ENCODE measurements at regions not wholly inside any gene's neighbourhood (a gene's known extent, or its start where the extent isn't known, plus 50 kb on each side); places are given as distances from the start of the nearest gene placed in this dataset.
"Not testable (repeated sequence)": the region's sequence is repeated elsewhere in the genome, so short reads cannot be mapped to it uniquely, and the experiment has no call there.

DNA sequence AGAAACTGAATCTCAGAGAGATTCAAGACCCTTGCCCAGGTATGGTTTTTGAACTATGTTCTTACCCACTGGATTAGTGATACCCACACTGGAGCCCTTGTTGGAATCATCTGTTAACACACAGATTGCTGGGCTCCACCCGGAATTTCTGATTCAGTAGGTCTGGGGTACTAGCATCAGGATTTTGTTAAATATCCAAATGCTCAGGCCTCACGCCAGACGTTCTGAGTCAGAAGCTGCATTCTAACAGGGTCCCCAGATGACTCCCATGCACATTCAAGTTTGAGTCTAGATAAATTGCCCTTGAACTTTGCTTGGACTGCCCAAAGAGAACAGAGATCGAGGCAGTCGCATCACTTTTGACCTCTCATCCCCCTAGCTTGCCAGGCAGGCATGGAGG, 182.0 kb upstream of the WWC1 start:
- DNase-seq: no peak

DNA sequence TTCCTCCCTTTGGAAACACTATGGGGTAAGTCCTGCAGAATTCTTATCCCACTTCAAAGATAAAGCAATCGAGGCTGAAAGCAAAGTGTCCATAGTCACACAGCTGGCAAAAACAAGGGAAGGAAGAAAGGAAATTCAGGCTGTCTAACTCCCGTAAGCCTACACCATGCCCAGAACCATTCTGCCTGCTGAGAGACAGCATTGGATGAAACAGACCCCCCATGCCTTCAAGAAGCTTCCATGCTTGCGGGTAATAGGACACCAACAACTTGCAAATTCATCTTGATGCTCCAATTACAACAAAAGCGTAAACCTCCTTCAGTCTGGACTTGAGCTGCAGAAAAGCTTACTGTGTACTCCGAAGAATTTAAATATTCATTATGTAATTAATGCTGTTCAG, 181.1 kb upstream of the WWC1 start:
- DNase-seq: no peak

DNA sequence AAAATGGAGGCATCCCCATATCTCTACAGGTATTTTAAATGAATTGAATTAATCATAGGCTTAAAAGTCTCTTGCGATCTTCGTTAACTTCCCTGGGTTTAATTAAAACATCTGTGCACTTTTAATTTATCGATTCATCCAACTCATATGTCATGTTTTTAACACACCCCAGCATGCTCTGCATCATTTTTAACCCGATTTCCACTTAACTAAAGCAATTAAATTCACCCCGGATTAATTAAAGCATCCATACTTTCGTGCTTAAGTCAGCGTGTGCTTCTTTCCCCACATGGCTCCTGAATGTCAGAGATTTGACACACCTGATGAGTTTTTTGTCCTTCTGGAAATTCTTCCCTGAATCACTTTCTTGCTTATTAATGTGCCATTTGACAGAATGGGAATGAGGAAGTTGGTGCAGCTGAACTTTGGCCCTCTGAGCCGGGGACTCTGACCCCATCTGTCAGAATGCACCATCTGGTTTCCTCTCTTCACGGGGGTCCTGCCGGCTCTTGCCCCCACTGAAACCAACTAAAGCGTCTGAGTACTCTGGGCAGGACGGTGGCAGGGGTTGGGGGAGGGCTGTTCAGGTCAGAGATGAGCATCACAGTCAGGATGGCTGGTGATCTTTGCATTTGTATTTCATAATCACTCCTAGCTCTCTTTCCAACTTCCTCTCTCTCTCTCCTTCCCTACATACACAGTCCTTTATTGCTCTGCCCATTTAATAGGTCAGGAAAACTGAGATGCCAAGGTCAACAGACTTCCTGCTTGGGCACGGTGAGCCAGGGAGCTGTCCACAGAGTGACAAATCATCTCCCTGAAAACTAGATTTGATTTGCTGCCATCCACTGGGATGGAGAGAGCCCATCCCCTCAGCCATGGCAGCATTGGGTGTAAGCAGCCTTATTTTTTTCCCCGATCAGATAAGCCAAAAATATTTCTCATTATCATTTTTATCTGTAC, 180.3 kb upstream of the WWC1 start:
- DNase-seq: no peak

DNA sequence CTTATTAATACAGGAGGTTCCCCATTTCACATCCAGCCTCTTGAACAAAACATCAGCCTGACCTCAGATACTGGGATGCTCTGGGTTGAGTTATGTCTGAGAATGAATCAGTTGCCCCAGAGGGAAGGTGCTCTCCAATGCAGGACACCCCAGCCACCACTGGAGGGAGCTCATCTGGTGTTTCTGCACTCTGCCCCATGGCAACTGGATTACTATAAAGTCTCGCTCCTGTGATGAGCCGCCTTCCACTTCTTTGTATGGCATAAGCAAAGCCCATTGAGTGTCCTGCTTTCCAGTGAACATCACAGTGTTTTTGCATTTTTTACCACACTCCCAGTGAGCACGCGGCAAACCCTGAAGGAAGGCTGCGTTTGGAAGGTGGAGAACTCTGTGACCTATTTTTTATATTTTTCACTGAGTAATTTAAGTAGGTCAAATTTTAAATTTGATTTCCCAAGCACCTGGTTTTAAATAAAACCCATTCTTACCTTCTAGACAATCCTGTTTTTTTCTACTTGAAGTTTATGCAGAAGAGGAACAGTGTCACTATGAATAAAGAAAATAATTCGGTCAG, 176.9 kb upstream of the WWC1 start:
- DNase-seq: no peak

DNA sequence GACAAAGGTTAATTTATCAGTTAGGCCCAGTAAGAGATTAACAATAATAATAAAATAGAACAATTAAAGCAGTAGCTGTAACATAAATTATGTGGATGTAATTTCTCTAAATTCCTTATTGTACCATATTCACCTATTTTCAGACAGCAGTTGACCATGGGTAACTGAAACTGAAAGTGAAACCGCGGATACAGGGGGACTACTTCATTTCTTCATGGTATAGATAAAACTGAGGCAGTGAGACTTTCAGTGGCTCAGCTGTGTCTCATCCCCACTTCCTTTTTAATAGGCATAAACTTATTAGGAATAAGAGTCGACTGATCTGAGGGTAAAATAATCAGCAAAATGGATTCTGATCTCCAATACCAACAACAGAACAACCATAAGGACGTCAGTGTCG, 174.0 kb upstream of the WWC1 start:
- no peak for DNase-seq

DNA sequence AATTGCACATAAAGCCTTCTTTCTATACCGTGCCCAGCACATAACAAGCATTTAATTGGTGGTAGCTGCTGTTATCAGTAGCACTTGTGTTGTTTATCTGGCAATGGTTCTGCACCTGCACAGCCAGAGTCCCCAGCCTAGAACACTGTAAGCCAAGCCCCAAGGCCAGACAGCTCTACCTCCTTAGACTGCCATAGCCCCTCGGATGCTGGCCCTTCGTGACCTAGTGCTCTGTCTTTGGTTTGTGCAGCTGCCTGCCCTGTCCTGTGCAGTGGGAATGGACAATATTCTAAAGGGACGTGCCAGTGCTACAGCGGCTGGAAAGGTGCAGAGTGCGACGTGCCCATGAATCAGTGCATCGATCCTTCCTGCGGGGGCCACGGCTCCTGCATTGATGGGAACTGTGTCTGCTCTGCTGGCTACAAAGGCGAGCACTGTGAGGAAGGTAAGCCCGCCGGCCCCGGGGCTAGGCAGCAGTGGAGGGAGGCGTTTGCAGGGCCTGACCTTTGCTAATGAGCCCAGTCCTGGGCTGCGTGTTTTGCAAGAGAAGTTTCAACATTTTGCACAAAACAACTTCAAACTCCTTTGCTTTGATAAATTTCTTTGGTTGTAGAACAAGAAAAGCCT, 173.3 kb upstream of the WWC1 start:
- no peak for DNase-seq

DNA sequence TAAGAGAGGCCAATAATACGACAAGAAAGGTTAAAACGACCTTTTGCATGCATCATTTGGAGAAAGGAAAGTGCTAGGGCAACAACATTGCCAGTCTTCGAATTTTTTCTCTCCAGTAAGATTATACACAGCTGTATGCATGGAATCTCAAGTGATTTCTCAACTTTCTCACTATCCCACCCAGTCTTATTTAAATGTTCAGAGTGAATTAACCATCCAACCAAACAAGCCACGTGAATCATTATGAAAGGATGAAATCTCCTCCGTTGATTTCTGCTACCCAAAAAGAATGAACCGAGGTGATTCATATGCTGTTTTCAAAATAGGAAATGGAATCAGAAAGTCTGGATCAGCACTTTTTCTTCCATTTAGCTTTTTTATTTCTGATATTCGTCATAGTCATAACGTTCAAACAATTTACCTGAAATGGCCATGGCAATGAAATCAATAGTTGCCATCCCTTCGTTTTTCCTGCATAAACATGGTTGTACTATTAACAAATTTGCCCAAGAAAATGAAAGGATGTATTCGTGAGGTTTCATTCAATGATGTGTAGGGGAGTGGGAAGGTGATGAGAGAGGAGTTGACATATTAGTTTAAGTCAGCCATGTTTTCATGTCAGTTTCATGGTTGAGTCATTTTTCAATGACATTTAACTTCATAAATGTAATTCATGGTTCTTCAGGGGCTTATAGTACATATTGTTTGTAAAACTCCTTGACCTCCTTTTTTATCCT, 170.9 kb upstream of the WWC1 start:
- DNase-seq: no peak

DNA sequence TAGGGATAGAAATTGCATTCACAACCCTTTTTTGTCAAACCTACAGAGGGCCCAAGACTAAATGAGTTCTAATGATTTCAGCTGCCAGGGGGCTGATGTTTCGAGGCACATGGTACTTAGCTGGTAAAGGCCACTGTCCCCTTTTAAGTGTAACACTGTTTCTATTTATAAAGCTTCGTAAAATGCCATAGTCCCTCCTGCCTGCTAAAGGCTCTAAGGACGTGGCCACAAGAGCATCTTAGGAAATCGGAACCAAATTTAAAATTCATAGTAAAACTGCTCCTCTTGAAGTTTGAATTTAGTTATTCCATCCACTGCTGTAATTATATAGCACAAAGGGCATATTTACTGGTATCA, 170.3 kb upstream of the WWC1 start:
- DNase-seq: no peak

DNA sequence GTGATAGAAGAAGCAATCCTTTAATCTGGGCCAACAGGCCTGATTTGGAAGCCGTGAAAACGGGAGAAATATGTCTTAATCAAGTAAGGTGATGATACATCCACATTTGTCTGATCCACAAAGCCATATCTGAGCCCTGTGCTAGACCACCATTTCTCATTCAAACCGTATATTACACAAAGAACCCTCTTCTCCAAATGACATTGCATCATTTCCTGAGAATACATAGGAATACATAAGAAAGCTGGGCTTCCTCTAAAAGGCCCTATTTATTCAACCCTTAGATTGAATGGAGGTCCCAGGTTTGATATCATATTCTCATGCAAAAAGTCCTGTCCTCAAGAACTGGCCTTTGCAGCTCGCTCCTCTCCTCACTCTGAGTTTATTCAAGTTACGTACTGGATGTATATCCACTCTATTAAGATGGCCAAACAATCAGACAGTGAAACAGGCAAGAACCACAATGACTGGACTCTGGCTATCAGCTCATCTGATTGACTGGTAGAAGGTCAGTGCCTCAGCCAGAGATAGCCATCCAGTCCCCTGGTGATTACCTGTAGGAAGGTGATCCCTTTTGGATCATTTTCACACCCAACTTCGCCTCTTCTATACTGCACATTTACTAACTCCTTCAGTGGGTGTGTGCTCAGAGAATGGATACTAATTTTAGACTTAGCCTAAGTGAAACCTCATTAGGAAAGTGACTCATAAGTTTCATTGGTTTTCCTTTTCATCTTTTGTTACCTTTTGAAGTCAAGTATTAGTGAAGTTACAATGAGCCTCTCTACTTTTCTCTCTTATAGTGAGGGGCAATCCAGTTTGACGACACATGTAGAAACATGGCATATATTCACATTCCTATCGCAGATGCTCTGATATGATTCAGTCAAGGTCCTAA, 167.6 kb upstream of the WWC1 start:
- DNase-seq: no peak

DNA sequence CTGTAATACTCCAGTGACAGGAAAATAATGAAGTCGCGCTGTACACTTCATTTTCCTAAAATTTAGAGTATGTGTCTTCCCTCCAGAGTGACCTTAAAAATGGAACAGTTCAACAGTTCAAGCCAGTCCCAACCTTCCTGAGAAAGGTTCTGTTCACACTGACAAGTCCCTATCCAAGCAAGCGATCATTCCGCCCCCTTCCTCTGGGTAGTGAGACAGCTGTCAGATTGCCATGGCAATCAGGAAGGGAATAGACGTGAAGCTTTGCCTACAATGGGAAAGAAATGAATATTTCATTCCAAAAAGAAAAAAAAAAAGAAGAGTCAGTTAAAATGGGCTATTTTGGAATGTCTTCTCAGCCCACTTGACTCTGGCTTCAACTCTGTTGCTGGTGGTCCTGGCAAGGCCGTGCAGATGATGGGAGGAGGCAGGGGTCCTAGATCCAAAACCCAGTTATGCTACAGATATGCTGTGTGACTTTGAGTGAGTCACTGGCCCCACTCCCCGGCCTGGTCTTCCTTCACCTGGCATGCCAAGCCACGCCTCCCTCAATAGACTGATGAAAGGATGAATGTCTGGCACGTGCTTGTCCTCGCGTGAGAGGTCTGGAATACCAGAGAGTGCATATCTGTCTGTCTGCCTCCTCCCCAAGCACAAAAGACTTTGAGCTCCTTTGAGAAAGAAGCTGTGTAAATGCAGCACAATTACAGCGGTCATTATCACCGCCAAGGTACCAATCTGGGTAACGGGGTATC, 165.8 kb upstream of the WWC1 start:
- no peak for DNase-seq

DNA sequence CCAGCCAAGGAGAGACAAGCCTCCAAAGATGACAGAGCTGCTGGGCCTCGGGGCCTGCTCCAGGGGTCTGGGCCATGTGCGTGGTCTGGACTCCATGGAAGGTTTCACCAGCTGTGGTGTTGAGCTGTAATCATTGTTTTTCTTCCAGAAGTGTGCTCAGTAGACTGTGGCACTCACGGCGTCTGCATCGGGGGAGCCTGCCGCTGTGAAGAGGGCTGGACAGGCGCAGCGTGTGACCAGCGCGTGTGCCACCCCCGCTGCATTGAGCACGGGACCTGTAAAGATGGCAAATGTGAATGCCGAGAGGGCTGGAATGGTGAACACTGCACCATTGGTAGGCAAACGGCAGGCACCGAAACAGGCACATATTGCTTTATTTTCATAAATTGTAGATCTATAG, 164.8 kb upstream of the WWC1 start:
- DNase-seq: no peak

DNA sequence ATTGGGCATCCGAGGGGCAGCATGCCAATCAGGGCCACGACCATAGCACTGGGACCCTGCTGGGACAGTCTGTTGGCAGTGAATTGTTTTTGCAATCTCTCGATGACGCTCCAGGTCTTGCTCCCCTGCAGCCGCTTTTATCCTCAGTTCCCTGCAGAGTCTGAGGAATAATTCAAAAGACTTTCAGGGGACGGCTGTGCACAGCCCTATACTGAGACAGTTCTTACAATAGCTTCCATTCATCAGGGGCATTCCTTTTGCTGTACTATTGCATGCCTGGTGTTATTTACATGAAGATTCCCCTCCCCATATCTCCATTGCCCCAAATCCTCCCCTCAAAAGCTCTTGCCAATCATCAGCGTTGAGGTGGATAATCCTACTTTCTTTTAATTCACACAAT, 163.3 kb upstream of the WWC1 start:
- no peak for DNase-seq

DNA sequence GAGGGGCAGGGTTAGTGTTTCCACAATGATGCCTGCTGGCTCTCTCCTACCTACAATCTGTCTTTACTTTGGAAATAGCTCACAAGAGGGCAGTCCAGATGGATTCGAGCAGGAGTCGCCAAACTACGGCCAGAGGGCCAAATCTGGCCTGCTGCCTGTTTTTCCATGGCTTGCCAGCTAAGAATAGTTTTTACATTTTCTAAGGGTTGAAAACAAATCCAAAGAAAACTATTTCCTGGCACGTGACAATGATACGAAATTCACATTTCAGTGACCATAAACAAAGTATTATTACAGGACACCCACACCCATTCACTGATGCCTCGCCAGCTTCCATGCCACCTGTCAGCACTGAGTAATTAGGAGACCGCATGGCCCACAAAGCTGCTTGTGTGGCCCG, 162.9 kb upstream of the WWC1 start:
- DNase-seq: no peak

DNA sequence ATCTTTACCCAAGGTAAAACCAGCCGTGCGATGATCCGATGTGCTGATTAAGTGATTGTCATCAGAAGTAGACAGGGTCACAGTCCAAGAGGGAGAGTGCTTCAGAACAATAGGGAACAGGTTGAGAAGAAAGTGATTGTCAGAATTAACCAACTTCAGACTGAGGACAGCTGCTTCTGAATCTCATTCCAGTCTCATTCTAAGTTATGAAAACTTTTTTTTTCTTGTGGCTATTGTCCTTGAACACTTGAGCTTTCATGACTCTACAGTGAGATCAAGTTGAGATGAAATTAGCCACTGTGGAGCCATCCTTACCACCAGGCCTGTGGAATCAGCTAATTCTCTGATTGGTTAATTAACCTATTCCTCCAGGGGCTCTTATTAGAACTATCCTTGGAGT, 159.9 kb upstream of the WWC1 start:
- no peak for DNase-seq

DNA sequence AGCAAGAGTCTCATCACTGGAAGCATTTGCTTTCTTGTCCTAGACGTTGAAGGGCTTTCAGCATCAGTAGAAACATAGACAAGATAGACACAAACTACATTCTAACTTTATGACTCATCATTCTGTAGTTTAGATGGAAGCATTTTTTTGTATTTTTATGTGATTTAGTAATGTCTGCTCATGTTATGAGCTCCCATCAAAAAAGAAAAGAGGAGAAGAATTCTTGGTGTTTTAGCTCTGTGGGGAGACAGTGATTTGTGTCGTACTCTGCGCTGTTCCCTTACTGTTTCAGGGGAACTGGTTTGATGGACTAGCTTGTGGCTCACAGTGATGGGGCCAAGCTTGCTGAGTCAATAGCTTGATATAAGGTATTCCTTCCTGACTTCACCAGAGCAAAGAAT, 159.2 kb upstream of the WWC1 start:
- no peak for DNase-seq

DNA sequence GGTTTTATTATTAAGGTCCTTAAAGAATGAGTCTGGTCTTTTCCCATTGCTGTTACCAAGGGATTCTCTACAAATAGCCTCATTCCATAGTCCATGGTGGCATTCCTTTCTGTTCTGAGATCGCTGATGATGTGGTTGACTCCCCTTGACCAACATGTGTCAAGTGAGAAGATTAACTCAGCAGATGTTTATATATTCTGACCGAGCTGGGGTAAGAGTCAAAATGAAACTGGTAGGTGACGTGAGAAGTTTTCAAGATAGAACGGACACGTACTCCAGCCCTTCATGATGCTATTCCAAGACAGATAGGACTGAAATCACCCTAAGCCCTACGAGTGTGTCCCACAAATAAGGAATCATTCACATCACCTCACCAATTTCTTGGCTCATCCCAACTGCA, 155.5 kb upstream of the WWC1 start:
- DNase-seq: no peak

DNA sequence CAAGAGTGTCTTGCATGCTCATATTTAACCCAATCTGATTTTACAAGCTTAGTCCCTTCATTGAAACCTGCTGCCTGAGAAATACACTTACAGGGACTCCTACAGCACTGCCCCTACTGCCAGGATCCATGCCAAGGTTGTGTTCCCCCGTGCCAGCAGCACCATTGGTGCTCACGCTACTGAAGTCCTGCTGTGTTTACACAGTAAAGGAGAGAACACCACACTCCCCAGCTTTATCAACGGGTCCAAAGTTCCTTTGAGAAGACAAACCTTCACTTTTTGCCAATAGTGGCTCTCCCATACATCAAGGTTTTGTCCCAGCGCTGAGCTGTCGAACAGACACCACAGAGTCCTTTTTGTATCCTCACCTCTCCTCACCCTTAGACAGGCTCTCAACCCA, 155.1 kb upstream of the WWC1 start:
- DNase-seq: no peak

DNA sequence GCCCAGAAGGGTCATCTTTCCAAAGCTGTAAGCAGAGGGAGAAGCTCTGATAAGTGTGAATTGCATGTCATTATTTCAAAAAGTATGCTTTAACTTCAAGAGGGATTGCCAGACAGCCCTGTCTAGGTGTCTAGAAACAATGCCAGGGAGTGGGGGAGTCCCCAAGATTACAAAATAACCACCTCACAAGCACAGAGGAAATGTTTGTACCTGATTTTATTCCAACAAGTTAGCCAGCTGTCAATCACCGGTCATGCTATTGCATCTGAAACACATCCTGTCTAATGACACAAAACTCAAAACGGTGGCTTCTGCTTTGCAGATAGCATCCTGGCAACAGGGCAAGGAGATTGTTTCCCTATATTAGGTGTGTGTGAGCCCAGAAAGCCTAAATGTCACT, 154.2 kb upstream of the WWC1 start:
- DNase-seq: no peak

DNA sequence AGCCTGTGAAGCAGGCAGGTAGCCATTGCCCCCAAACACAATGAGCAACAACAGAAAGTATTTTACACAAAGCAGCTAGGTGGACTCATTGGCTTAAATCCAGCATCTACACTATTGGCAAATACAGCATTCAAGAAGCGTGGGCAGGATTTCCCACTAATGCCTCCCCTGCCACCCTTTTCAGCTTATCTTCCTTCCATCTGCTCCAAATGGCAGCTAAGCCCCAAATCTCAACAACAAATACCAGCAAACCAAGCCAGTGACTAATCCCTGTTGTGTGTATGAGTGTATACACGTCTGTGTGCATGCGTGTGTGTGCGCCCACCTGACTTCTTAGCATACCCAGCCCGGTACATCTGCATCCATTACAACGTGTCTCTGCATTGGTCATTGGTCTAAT, 151.2 kb upstream of the WWC1 start:
- DNase-seq: no peak

DNA sequence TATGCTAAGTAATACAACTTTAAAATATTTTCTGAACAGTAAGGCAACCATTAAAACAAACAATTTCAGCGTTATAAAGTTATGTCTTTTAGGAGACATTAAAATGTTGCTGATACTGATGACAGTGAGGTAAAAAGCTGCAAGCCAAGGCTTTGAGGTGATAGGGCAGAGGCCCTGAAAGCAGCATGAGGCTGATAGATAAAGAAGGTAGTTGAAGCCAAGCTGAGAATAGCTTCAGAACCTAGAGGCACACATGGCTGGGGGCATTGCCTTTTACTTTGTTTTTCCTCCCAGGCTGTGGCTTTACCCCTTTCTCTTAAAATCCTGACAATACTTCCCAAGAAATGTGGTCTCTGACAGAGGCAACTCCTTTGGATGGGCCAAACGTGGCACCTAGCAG, 149.0 kb upstream of the WWC1 start:
- no peak for DNase-seq

DNA sequence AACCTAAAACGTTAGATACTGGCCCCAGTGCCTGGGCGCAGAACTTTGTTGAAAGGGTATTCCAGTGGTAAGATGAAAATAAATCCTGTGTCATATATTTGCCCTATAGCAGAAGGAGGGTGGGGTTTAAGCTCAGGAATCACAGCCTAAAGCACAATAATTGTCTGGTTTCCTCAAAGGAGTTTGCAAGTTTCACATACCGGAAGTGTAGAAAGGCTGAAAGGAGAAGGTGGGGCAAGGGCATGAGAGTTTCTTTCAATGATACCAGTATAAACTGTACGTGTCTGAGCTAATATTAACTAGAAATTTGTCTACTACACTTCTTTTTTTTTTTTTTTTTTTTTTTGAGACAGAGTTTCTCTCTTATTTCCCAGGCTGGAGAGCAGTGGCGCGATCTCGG, 147.9 kb upstream of the WWC1 start:
- DNase-seq: not testable (repeated sequence)

DNA sequence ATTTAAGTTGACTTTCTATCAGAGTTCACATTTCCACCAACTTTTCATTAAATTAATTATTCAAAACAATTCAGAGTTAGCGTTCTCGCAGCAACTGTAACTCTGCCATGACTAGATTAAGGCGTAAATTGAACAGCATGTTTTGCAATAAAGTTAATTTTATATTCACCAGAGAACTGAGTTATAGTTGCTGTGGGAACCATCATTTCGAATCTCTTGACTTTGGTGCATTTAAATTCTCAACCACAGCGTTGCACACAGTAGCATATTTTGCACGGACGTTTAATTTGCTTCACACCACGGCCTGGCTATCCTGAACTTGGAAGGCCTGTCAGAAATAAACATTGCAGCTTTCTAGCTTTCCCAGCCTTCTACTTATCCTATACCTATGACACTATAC, 144.3 kb upstream of the WWC1 start:
- no peak for DNase-seq
